GM23248 (cell line): ENCODE measurements at regions not wholly inside any gene's neighbourhood (a gene's known extent, or its start where the extent isn't known, plus 50 kb on each side); places are given as distances from the start of the nearest gene placed in this dataset.

Experiments
- DNase-seq: peaks from one replicate; pipeline ENCODE4 v3.0.0-alpha.2; 2015
- H2AFZ ChIP-seq: fragments of 200-600 bp; sonication (generic); 2 replicates; pipeline ENCODE4 v1.6.1; 2016; ENCODE audit warnings: antibody characterized with exemption
- H3F3A ChIP-seq: fragments of 200-600 bp; sonication (generic); 2 replicates; pipeline ENCODE4 v1.6.1; 2016; ENCODE audit warnings: mild to moderate bottlenecking, antibody characterized with exemption, mixed run types; ENCODE audit not compliant: insufficient read depth
- H3K27ac ChIP-seq: fragments of 200-600 bp; sonication (generic); 2 replicates; pipeline ENCODE4 v1.5.1; 2016; ENCODE audit warnings: mild to moderate bottlenecking
- H3K27me3 ChIP-seq: fragments of 200-600 bp; sonication (generic); replicated peaks from 2 replicates; pipeline ENCODE4 v1.6.1; 2016; ENCODE audit warnings: mild to moderate bottlenecking; ENCODE audit not compliant: insufficient read depth
- H3K36me3 ChIP-seq: fragments of 200-600 bp; sonication (generic); 2 replicates; pipeline ENCODE4 v1.6.1; 2016; ENCODE audit warnings: low read depth, mild to moderate bottlenecking
- H3K4me1 ChIP-seq: fragments of 200-600 bp; sonication (generic); 2 replicates; pipeline ENCODE4 v1.6.1; 2016; ENCODE audit warnings: mild to moderate bottlenecking; ENCODE audit not compliant: insufficient read depth
- H3K4me2 ChIP-seq: fragments of 200-600 bp; sonication (generic); one replicate; pipeline ENCODE4 v1.6.1; 2016; ENCODE audit warnings: mild to moderate bottlenecking; ENCODE audit not compliant: unreplicated experiment
- H3K4me3 ChIP-seq: fragments of 200-600 bp; sonication (generic); 2 replicates; pipeline ENCODE4 v1.5.1; 2016; ENCODE audit warnings: mild to moderate bottlenecking
- H3K79me2 ChIP-seq: fragments of 200-600 bp; sonication (generic); 2 replicates; pipeline ENCODE4 v1.6.1; 2016; ENCODE audit warnings: mild to moderate bottlenecking; ENCODE audit not compliant: insufficient read depth
- H3K9ac ChIP-seq: fragments of 200-600 bp; sonication (generic); 2 replicates; pipeline ENCODE4 v1.6.1; 2016; ENCODE audit warnings: mild to moderate bottlenecking
- H3K9me2 ChIP-seq: fragments of 200-600 bp; sonication (generic); 2 replicates; pipeline ENCODE4 v1.6.1; 2016; ENCODE audit warnings: mixed run types, mild to moderate bottlenecking, moderate library complexity; ENCODE audit not compliant: insufficient read depth
- H3K9me3 ChIP-seq: fragments of 200-600 bp; sonication (generic); one replicate; pipeline ENCODE4 v1.6.1; 2017; ENCODE audit warnings: low read depth
- H4K20me1 ChIP-seq: fragments of 200-600 bp; sonication (generic); 2 replicates; pipeline ENCODE4 v1.6.0; 2016; ENCODE audit not compliant: insufficient read depth
- EZH2 ChIP-seq: fragments of 200-600 bp; sonication (generic); IDR thresholded peaks from 2 replicates; pipeline ENCODE4 v1.6.1; 2018; ENCODE audit warnings: antibody characterized with exemption, mild to moderate bottlenecking; ENCODE audit not compliant: insufficient read depth, poor library complexity, severe bottlenecking
- EZH2phosphoT487 ChIP-seq: fragments of 200-600 bp; sonication (generic); IDR thresholded peaks from 2 replicates; pipeline ENCODE4 v1.6.1; 2018; ENCODE audit warnings: antibody characterized with exemption, moderate library complexity, mild to moderate bottlenecking, low read depth; ENCODE audit not compliant: insufficient read depth
- WGBS, 2 experiments: methylation state at CpG; one replicate each; pipeline ENCODE4 v1.1.6; 2015 to 2017; ENCODE audit warnings: low lambda C conversion rate in 2 of 2, low coverage in 1 of 2; ENCODE audit errors: missing lambda C conversion rate in 2 of 2; 5-methylcytosine and 5-hydroxymethylcytosine counted together
- in situ Hi-C: fragments of 300-500 bp; cut with MboI; formaldehyde crosslinking; loops from 2 replicates; pipeline ENCODE4 v1.15.0; 2020

- 20 to 22% methylated on average over 4 of the region's 4 CpGs for WGBS, 2 experiments
- in situ Hi-C loops: no loop called here
These were observed 500.0 kb upstream of the FRG1 start for GRCh38 chr4:189440716-189441115.

GRCh38 chr4:189443341-189443740 is 497.3 kb upstream of the FRG1 start:
- no peak for DNase-seq
- no peaks in the 10 kb centered on the region for H3K27me3 ChIP-seq
- H4K20me1 ChIP-seq: no peaks in the 10 kb centered on the region
- no peak overlapping the region for H2AFZ ChIP-seq
- no peaks in the 10 kb centered on the region for H3K79me2 ChIP-seq
- H3K9me2 ChIP-seq: no peaks in the 10 kb centered on the region
- H3K27ac ChIP-seq: no peak overlapping the region
- H3K9ac ChIP-seq: no peak overlapping the region
- no peak overlapping the region for H3K4me2 ChIP-seq
- no peaks in the 10 kb centered on the region for H3K4me1 ChIP-seq
- no peaks in the 10 kb centered on the region for H3K9me3 ChIP-seq
- H3F3A ChIP-seq: no peaks in the 10 kb centered on the region
- no peaks in the 10 kb centered on the region for H3K36me3 ChIP-seq
- H3K4me3 ChIP-seq: no peak overlapping the region
- TF ChIP-seq EZH2phosphoT487 (no peak), EZH2 (no peak)
- 11 to 16% methylated on average over 6 of the region's 6 CpGs for WGBS, 2 experiments
- in situ Hi-C loops: no loop called here

More at GRCh38 chr4:189440716-189441115, 500.0 kb upstream of the FRG1 start:
- H3K9me2 ChIP-seq: no peaks in the 10 kb centered on the region
- no peak overlapping the region for H3K27ac ChIP-seq
- TF ChIP-seq EZH2phosphoT487 (no peak), EZH2 (no peak)
- no peak overlapping the region for H3K4me2 ChIP-seq
- H2AFZ ChIP-seq: no peak overlapping the region
- H3K9me3 ChIP-seq: no peaks in the 10 kb centered on the region
- H4K20me1 ChIP-seq: no peaks in the 10 kb centered on the region
- no peaks in the 10 kb centered on the region for H3K79me2 ChIP-seq
- no peaks in the 10 kb centered on the region for H3K4me1 ChIP-seq
- H3K9ac ChIP-seq: no peak overlapping the region
- H3K27me3 ChIP-seq: no peaks in the 10 kb centered on the region
- H3K36me3 ChIP-seq: no peaks in the 10 kb centered on the region
- no peak overlapping the region for H3K4me3 ChIP-seq
- no peaks in the 10 kb centered on the region for H3F3A ChIP-seq
- no peak for DNase-seq

- in situ Hi-C loops: no loop called here
- no peak overlapping the region for H2AFZ ChIP-seq
These were observed 495.1 kb upstream of the FRG1 start for GRCh38 chr4:189445613-189446012.

GRCh38 chr4:189463734-189464133 is 476.9 kb upstream of the FRG1 start:
- TF ChIP-seq EZH2phosphoT487 (no peak), EZH2 (no peak)
- Histone ChIP-seq H3F3A (no peaks in the 10 kb centered on the region), H3K27ac (no peak overlapping the region), H3K4me1 (no peaks in the 10 kb centered on the region), H3K4me2 (no peak overlapping the region), H4K20me1 (no peaks in the 10 kb centered on the region), H3K27me3 (no peaks in the 10 kb centered on the region), H3K9ac (no peak overlapping the region), H3K9me2 (no peaks in the 10 kb centered on the region), H3K36me3 (no peaks in the 10 kb centered on the region), H3K79me2 (no peaks in the 10 kb centered on the region), H3K4me3 (no peak overlapping the region), H2AFZ (no peak overlapping the region), H3K9me3 (no peaks in the 10 kb centered on the region)
- no peak for DNase-seq
- in situ Hi-C loops: no loop called here
- 38 to 47% methylated on average over 12 of the region's 12 CpGs for WGBS, 2 experiments

More at GRCh38 chr4:189445613-189446012, 495.1 kb upstream of the FRG1 start:
- no peak overlapping the region for H3K4me3 ChIP-seq
- no peaks in the 10 kb centered on the region for H3K9me2 ChIP-seq
- no peak for TF ChIP-seq EZH2phosphoT487
- no peak overlapping the region for H3K4me2 ChIP-seq
- H3K27ac ChIP-seq: no peak overlapping the region
- H3K9me3 ChIP-seq: no peaks in the 10 kb centered on the region
- no peaks in the 10 kb centered on the region for H3K36me3 ChIP-seq
- H4K20me1 ChIP-seq: no peaks in the 10 kb centered on the region
- no peaks in the 10 kb centered on the region for H3K27me3 ChIP-seq
- H3F3A ChIP-seq: no peaks in the 10 kb centered on the region
- H3K4me1 ChIP-seq: no peaks in the 10 kb centered on the region
- H3K9ac ChIP-seq: no peak overlapping the region
- no peaks in the 10 kb centered on the region for H3K79me2 ChIP-seq
- no peak for DNase-seq

GRCh38 chr4:189494407-189494806 is 446.3 kb upstream of the FRG1 start:
- H3K36me3 ChIP-seq: no peaks in the 10 kb centered on the region
- H3F3A ChIP-seq: no peaks in the 10 kb centered on the region
- H3K9me3 ChIP-seq: no peaks in the 10 kb centered on the region
- H3K9ac ChIP-seq: no peak overlapping the region
- H3K4me2 ChIP-seq: no peak overlapping the region
- no peak for TF ChIP-seq EZH2
- no peak for TF ChIP-seq EZH2phosphoT487
- no peak overlapping the region for H2AFZ ChIP-seq
- H3K27me3 ChIP-seq: no peaks in the 10 kb centered on the region
- no peaks in the 10 kb centered on the region for H3K79me2 ChIP-seq
- H3K9me2 ChIP-seq: no peaks in the 10 kb centered on the region
- 11 to 24% methylated on average over 2 of the region's 2 CpGs for WGBS, 2 experiments
- H3K4me1 ChIP-seq: no peaks in the 10 kb centered on the region
- DNase-seq: no peak
- H3K27ac ChIP-seq: no peak overlapping the region
- in situ Hi-C loops: no loop called here
- H3K4me3 ChIP-seq: no peak overlapping the region
- no peaks in the 10 kb centered on the region for H4K20me1 ChIP-seq
